ENCODE measurements at regions not wholly inside any gene's neighbourhood (a gene's known extent, or its start where the extent isn't known, plus 50 kb on each side); places are given as distances from the start of the nearest gene placed in this dataset.

GRCh38 chr2:157967856-157968255 lies 91.7 kb upstream of the ACVR1 start:
- H3K27ac ChIP-seq (ENCODE audit: low read depth, low read length) = no peak overlapping the region
- no peak overlapping the region for H3K4me3 ChIP-seq (replicated peaks in 1 of 2; ENCODE audit: low read depth in 1 of 2, low read length in 2 of 2)
- no peaks in the 10 kb centered on the region for H3K27me3 ChIP-seq (ENCODE audit: insufficient read depth, low read length)
- ChIA-PET CTCF (no interaction called here), RAD21 (ENCODE audit: low non-redundant PET in 1 of 2, low total read pairs in 2 of 2, uncharacterized antibody in 2 of 2, unreplicated experiment in 2 of 2) (no interaction called here), POLR2A (no interaction called here)
- no peaks in the 10 kb centered on the region for H3K4me1 ChIP-seq (ENCODE audit: control insufficient read depth in 1 of 2, insufficient read depth in 2 of 2, low read length in 2 of 2)
- H3K4me2 ChIP-seq (ENCODE audit: low read length) = no peak overlapping the region
- H3K9me3 ChIP-seq (ENCODE audit: control insufficient read depth in 1 of 2, insufficient read depth in 1 of 2, low read depth in 1 of 2, low read length in 2 of 2) = no peaks in the 10 kb centered on the region
- no TSS peak for BruUV-seq (replicated peaks)
- no peaks in the 10 kb centered on the region for H3K36me3 ChIP-seq (ENCODE audit: control insufficient read depth in 1 of 2, insufficient read depth in 2 of 2, low read length in 2 of 2)
- intact Hi-C loops (cut with micrococcal nuclease) = no loop called here
- ATAC-seq (no peak; the same call in 1 of the 2 replicates), DNase-seq (ENCODE audit: low read depth, low spot score) (no peak)
- no peaks in the 10 kb centered on the region for H3K9me2 ChIP-seq (ENCODE audit: insufficient read depth)
- TF ChIP-seq REST (IDR thresholded peaks at IDR 0.05; ENCODE audit: low read depth) = no peak
- no peak for TF ChIP-seq ZFX (IDR thresholded peaks at IDR 0.05)
- TF ChIP-seq ZBTB33 (IDR thresholded peaks at IDR 0.05; ENCODE audit: extremely low read depth, insufficient replicate concordance, low read length) = no peak
- no peak for TF ChIP-seq CEBPB (IDR thresholded peaks at IDR 0.05; ENCODE audit: low read depth)
- no peak for TF ChIP-seq RAD21 (IDR thresholded peaks at IDR 0.05; ENCODE audit: low read depth)
- TF ChIP-seq FOSL1 (IDR thresholded peaks at IDR 0.05; ENCODE audit: low read depth) = no peak
- no peak for TF ChIP-seq EZH2phosphoT487 (IDR thresholded peaks at IDR 0.05; ENCODE audit: borderline replicate concordance)
- TF ChIP-seq CBX3 (IDR thresholded peaks at IDR 0.05; ENCODE audit: low read depth) = no peak
- TF ChIP-seq POLR2A (IDR thresholded peaks at IDR 0.05; ENCODE audit: borderline replicate concordance, extremely low read depth, insufficient read depth, insufficient read length) = no peak
- TF ChIP-seq ELF1 (IDR thresholded peaks at IDR 0.05; ENCODE audit: borderline replicate concordance, low read depth) = no peak
- no peak for TF ChIP-seq SP1 (IDR thresholded peaks at IDR 0.05; ENCODE audit: low read depth)
- TF ChIP-seq CTCF (IDR thresholded peaks at IDR 0.05 in 2 of 3, conservative IDR thresholded peaks at IDR 0.05 in 1 of 3; ENCODE audit: borderline replicate concordance in 1 of 3, insufficient read depth in 1 of 3, low read depth in 2 of 3, low read length in 2 of 3) = no peak
- TF ChIP-seq ZNF274 (IDR thresholded peaks at IDR 0.05; ENCODE audit: low read depth, low read length) = no peak
- TF ChIP-seq POLR2AphosphoS5 (IDR thresholded peaks at IDR 0.05; ENCODE audit: low read depth, low read length) = no peak
- TF ChIP-seq SIN3A (IDR thresholded peaks at IDR 0.05; ENCODE audit: low read depth) = no peak
- TF ChIP-seq EGR1 (IDR thresholded peaks at IDR 0.05; ENCODE audit: low read depth) = no peak
- no peak for TF ChIP-seq YY1 (IDR thresholded peaks at IDR 0.05; ENCODE audit: extremely low read depth, insufficient replicate concordance, low read depth, low read length)
- TF ChIP-seq MAX (IDR thresholded peaks at IDR 0.05) = no peak
- no peak for TF ChIP-seq SRF (IDR thresholded peaks at IDR 0.05; ENCODE audit: low read depth)
- no peak for TF ChIP-seq EZH2 (IDR thresholded peaks at IDR 0.05)
- no peak overlapping the region for H2AFZ ChIP-seq (ENCODE audit: low read depth, low read length, poor library complexity, severe bottlenecking)
- no peaks in the 10 kb centered on the region for H4K20me1 ChIP-seq (ENCODE audit: insufficient read depth)
- H3K79me2 ChIP-seq (ENCODE audit: insufficient read depth, low read length) = no peaks in the 10 kb centered on the region
- no peak overlapping the region for H3K9ac ChIP-seq (ENCODE audit: low read length)
